Astrocyte (in vitro differentiated cells and primary cell): ENCODE measurements at regions not wholly inside any gene's neighbourhood (a gene's known extent, or its start where the extent isn't known, plus 50 kb on each side); places are given as distances from the start of the nearest gene placed in this dataset.

ENCODE experiments used
- DNase-seq: peaks from one replicate; pipeline ENCODE4 v3.0.0-alpha.2; 2010; ENCODE audit warnings: low read depth
- FAIRE-seq: peaks from 2 replicates; lab custom pipeline; 2011; peaks lifted over from hg19 to GRCh38; lab: Jason Lieb, UNC
- H2AFZ ChIP-seq: 2 replicates; pipeline ENCODE4 v1.6.0; 2012; ENCODE audit warnings: low read depth, low read length, inconsistent platforms
- H3K27ac ChIP-seq: 2 replicates; pipeline ENCODE4 v1.5.1; 2011; ENCODE audit warnings: low read depth, low read length, inconsistent platforms
- H3K27me3 ChIP-seq: 2 replicates; pipeline ENCODE4 v1.6.0; 2011; ENCODE audit warnings: low read length, inconsistent platforms; ENCODE audit not compliant: insufficient read depth
- H3K36me3 ChIP-seq: 2 replicates; pipeline ENCODE4 v1.5.1; 2011; ENCODE audit warnings: low read length, inconsistent platforms; ENCODE audit not compliant: insufficient read depth
- H3K4me1 ChIP-seq: 2 replicates; pipeline ENCODE4 v1.5.1; 2011; ENCODE audit warnings: low read length, inconsistent platforms; ENCODE audit not compliant: insufficient read depth
- H3K4me2 ChIP-seq: 2 replicates; pipeline ENCODE4 v1.6.0; 2012; ENCODE audit warnings: low read length, inconsistent platforms
- H3K4me3 ChIP-seq: 2 replicates; pipeline ENCODE4 v1.5.1; 2011; ENCODE audit warnings: low read depth, mild to moderate bottlenecking, low read length, inconsistent platforms; ENCODE audit not compliant: insufficient read depth
- H3K79me2 ChIP-seq: 2 replicates; pipeline ENCODE4 v1.6.0; 2012; ENCODE audit warnings: mild to moderate bottlenecking, low read length, inconsistent platforms; ENCODE audit not compliant: insufficient read depth
- H3K9ac ChIP-seq: 2 replicates; pipeline ENCODE4 v1.6.0; 2012; ENCODE audit warnings: mild to moderate bottlenecking, low read length, inconsistent platforms
- H3K9me3 ChIP-seq: 2 replicates; pipeline ENCODE4 v1.5.1; 2012; ENCODE audit warnings: low read depth, mild to moderate bottlenecking, low read length, inconsistent platforms; ENCODE audit not compliant: insufficient read depth
- H4K20me1 ChIP-seq: 2 replicates; pipeline ENCODE4 v1.6.0; 2012; ENCODE audit warnings: low read length, inconsistent platforms; ENCODE audit not compliant: insufficient read depth
- H3K27ac Mint-ChIP-seq: one replicate; pipeline ENCODE4 v1.8.0; 2021; ENCODE audit warnings: mild to moderate bottlenecking, mixed read lengths; ENCODE audit not compliant: unreplicated experiment
- H3K27me3 Mint-ChIP-seq: one replicate; pipeline ENCODE4 v1.8.0; 2021; ENCODE audit warnings: low read depth, mixed read lengths; ENCODE audit not compliant: unreplicated experiment
- H3K36me3 Mint-ChIP-seq: one replicate; pipeline ENCODE4 v1.8.0; 2021; ENCODE audit warnings: low read depth, mixed read lengths; ENCODE audit not compliant: unreplicated experiment
- H3K4me1 Mint-ChIP-seq: one replicate; pipeline ENCODE4 v1.8.0; 2021; ENCODE audit warnings: low read depth, mixed read lengths; ENCODE audit not compliant: unreplicated experiment
- H3K4me3 Mint-ChIP-seq: one replicate; pipeline ENCODE4 v1.8.0; 2021; ENCODE audit warnings: mild to moderate bottlenecking, moderate library complexity, mixed read lengths; ENCODE audit not compliant: unreplicated experiment
- H3K9me3 Mint-ChIP-seq: one replicate; pipeline ENCODE4 v1.8.0; 2021; ENCODE audit warnings: mild to moderate bottlenecking, mixed read lengths; ENCODE audit not compliant: unreplicated experiment
- EZH2 ChIP-seq: IDR thresholded peaks from 2 replicates; pipeline ENCODE4 v1.6.1; 2012; ENCODE audit warnings: mild to moderate bottlenecking, low read length, inconsistent platforms; ENCODE audit not compliant: insufficient read depth
- TF ChIP-seq, protein P1 (sequence below): IDR thresholded peaks from 2 replicates; pipeline ENCODE4 v1.5.1; 2011; ENCODE audit warnings: low read depth, mild to moderate bottlenecking, inconsistent platforms, low read length, moderate library complexity; ENCODE audit not compliant: insufficient read depth

DNA sequence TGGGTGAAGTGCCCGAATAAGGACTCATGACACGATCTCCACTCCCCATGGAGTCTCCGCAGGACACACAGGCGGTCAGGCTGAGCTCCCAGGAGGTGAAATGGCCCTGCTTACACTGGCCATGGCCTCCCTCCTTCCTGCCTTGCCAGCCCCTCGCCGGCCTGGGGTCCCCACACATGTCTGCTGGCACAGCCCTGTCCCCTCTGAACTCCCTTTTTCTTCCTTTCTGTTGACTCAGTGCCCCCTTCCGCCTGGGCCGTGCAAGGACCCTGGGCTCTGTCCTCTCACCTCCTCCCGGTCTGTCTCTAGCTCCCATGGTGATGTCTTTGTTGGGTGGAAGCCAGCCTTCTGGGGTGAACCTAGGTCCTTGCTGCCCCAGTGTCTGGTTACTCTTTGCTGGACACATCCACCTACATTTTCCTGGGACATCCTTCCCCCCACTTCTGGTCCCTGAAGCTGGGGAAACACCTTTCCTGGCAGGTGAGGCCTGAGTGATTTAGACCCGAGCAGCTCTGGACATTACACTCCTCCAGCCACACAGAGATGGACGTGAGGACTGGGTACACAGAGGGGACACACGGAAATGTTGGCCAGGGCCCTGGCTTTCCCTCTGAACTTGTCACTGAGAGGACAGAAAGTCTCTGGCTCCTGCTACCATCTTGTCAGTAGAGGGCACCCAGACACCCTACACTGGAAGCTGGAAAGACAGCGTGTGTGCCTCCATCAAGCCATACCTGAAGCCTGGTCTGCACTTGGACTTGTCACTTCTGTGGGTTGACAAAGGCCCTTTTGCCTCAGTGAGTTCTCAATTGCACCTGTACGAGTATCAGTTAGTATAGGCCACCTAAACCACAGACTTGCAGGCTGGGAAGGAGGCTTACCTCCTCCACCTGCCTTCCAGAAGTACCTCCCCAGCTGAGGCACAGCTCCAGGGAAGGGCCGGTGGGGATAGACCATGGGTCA is 864.3 kb downstream of the TBC1D22A start:
- Mint-ChIP-seq H3K9me3 (peaks cover 9% of the 10 kb centered on the region), H3K4me3 (no peak overlapping the region), H3K27ac (no peak overlapping the region), H3K36me3 (no peaks in the 10 kb centered on the region), H3K4me1 (peaks cover 4% of the 10 kb centered on the region), H3K27me3 (peaks cover 33% of the 10 kb centered on the region)
- Histone ChIP-seq H3K27me3 (no peaks in the 10 kb centered on the region), H3K9me3 (peaks cover 28% of the 10 kb centered on the region), H3K27ac (no peak overlapping the region), H3K79me2 (no peaks in the 10 kb centered on the region), H3K36me3 (no peaks in the 10 kb centered on the region), H2AFZ (no peak overlapping the region), H3K4me3 (no peak overlapping the region), H3K9ac (no peak overlapping the region), H4K20me1 (no peaks in the 10 kb centered on the region), H3K4me1 (no peaks in the 10 kb centered on the region), H3K4me2 (no peak overlapping the region)
- no peak for TF ChIP-seq EZH2
- TF ChIP-seq, protein P1, sequence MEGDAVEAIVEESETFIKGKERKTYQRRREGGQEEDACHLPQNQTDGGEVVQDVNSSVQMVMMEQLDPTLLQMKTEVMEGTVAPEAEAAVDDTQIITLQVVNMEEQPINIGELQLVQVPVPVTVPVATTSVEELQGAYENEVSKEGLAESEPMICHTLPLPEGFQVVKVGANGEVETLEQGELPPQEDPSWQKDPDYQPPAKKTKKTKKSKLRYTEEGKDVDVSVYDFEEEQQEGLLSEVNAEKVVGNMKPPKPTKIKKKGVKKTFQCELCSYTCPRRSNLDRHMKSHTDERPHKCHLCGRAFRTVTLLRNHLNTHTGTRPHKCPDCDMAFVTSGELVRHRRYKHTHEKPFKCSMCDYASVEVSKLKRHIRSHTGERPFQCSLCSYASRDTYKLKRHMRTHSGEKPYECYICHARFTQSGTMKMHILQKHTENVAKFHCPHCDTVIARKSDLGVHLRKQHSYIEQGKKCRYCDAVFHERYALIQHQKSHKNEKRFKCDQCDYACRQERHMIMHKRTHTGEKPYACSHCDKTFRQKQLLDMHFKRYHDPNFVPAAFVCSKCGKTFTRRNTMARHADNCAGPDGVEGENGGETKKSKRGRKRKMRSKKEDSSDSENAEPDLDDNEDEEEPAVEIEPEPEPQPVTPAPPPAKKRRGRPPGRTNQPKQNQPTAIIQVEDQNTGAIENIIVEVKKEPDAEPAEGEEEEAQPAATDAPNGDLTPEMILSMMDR, result no peak
- no peak for DNase-seq
- FAIRE-seq, result no peak

DNA sequence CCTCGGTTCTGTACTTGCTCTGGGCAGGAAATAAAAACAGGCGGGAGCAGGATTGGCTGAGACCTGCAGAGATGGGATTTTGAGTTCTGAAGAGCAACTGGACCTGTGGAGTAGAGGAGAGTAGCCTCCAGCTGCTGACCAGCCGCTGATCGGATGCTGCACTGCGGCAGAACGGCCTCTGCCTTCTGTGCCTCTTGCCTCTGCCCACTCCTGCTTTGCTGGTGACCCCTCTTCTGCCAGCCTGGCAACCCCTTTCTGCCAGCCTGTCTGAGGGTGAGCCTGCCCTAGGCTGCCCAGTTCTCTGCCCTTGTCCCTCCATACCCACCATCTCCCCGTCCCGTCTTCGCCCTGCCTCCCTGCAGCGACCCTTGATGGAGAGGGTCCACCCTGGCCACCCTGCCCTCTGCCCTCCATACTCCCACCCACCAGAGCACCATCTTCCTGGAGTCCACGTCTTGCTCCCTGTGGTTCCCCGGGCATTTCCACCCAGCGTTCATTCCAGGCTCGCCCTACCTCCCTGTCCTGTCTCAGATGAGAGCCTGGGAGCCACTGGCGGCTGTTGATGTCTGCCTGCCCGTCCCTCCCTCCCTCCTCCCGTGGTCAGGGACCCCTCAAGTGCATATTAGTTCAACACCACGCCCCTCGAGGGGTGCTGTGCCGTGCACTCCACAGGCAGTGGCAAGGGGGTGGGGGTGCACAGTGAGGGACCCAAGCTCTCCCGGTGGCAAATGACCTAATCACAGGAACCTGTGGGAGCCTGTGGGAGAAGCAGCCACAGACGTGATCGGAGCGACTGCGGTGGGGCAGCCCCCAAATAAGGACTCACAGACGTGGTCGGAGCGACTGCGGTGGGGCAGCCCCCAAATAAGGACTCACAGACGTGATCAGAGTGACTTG is 863.3 kb downstream of the TBC1D22A start:
- Histone ChIP-seq H3K27me3 (no peaks in the 10 kb centered on the region), H3K4me2 (no peak overlapping the region), H3K27ac (no peak overlapping the region), H3K9me3 (peaks cover 26% of the 10 kb centered on the region), H3K9ac (no peak overlapping the region), H2AFZ (no peak overlapping the region), H3K36me3 (no peaks in the 10 kb centered on the region), H3K4me3 (no peak overlapping the region), H3K4me1 (no peaks in the 10 kb centered on the region), H4K20me1 (no peaks in the 10 kb centered on the region), H3K79me2 (no peaks in the 10 kb centered on the region)
- Mint-ChIP-seq H3K36me3 (no peaks in the 10 kb centered on the region), H3K4me3 (no peak overlapping the region), H3K27me3 (peaks cover 26% of the 10 kb centered on the region), H3K4me1 (peaks cover 4% of the 10 kb centered on the region), H3K9me3 (peaks cover 7% of the 10 kb centered on the region), H3K27ac (no peak overlapping the region)
- FAIRE-seq (no peak), DNase-seq (no peak)
- TF ChIP-seq, protein P1, result no peak
- TF ChIP-seq EZH2, result no peak
